ENCODE measurements at regions not wholly inside any gene's neighbourhood (a gene's known extent, or its start where the extent isn't known, plus 50 kb on each side); places are given as distances from the start of the nearest gene placed in this dataset.

DNA sequence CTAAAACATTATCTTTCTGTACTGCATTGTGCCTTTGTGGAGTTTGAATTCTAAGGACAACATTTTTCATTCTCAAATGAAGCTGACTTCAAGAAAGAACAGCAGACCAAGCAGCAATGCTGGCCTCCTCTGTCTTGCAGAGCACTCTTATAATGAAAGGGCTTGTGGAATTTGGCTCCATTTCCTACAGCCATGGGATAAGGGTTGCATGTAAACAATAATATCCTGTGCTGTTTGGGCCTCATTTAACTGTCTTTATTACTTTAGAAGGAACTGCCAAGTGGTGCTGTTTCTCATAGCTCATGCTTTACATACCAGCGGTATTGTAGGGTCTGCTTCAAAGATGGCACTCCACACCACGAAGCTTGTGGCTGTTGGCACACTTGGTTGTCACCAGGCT lies 111.4 kb upstream of the EOLA2 start:
- TF ChIP-seq, protein P1, sequence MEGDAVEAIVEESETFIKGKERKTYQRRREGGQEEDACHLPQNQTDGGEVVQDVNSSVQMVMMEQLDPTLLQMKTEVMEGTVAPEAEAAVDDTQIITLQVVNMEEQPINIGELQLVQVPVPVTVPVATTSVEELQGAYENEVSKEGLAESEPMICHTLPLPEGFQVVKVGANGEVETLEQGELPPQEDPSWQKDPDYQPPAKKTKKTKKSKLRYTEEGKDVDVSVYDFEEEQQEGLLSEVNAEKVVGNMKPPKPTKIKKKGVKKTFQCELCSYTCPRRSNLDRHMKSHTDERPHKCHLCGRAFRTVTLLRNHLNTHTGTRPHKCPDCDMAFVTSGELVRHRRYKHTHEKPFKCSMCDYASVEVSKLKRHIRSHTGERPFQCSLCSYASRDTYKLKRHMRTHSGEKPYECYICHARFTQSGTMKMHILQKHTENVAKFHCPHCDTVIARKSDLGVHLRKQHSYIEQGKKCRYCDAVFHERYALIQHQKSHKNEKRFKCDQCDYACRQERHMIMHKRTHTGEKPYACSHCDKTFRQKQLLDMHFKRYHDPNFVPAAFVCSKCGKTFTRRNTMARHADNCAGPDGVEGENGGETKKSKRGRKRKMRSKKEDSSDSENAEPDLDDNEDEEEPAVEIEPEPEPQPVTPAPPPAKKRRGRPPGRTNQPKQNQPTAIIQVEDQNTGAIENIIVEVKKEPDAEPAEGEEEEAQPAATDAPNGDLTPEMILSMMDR (IDR thresholded peaks at IDR 0.05; ENCODE audit: low read depth, low read length), result no peak
- TF ChIP-seq MYC (IDR thresholded peaks at IDR 0.05; ENCODE audit: low read depth, low read length), result no peak
- TF ChIP-seq, protein P2, sequence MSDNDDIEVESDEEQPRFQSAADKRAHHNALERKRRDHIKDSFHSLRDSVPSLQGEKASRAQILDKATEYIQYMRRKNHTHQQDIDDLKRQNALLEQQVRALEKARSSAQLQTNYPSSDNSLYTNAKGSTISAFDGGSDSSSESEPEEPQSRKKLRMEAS (IDR thresholded peaks at IDR 0.05; ENCODE audit: low read depth, low read length), result no peak
- TF ChIP-seq POLR2A (IDR thresholded peaks at IDR 0.05; ENCODE audit: extremely low read depth, insufficient read length), result no peak
